ENCODE measurements at regions not wholly inside any gene's neighbourhood (a gene's known extent, or its start where the extent isn't known, plus 50 kb on each side); places are given as distances from the start of the nearest gene placed in this dataset.

GRCh38 chrX:38861489-38861888 is 60.2 kb downstream of the MID1IP1 start:
- H4K20me1 ChIP-seq (ENCODE audit: insufficient read depth): no peaks in the 10 kb centered on the region
- H3K9ac ChIP-seq: no peak overlapping the region

More at GRCh38 chrX:38861489-38861888, 60.2 kb downstream of the MID1IP1 start:
- Histone ChIP-seq H3K27me3 (ENCODE audit: insufficient read depth) (no peaks in the 10 kb centered on the region), H3K79me2 (ENCODE audit: insufficient read depth) (no peaks in the 10 kb centered on the region), H3K4me1 (ENCODE audit: control insufficient read depth in 1 of 2, insufficient read depth in 2 of 2, low read depth in 1 of 2, low read length in 1 of 2) (no peaks in the 10 kb centered on the region), H3K36me3 (replicated peaks in 1 of 2; ENCODE audit: control insufficient read depth in 1 of 2, insufficient read depth in 2 of 2, low read length in 1 of 2) (no peaks in the 10 kb centered on the region), H3K9me2 (no peaks in the 10 kb centered on the region), H3F3A (replicated peaks; ENCODE audit: insufficient read depth) (no peaks in the 10 kb centered on the region), H3K4me3 (ENCODE audit: low read depth in 2 of 2, low read length in 1 of 2) (no peak overlapping the region), H2AFZ (ENCODE audit: low read depth) (no peak overlapping the region), H3K9me3 (no peaks in the 10 kb centered on the region), H3K27ac (ENCODE audit: low read depth in 2 of 2, low read length in 1 of 2) (no peak overlapping the region), H3K4me2 (no peak overlapping the region)
- WGBS (ENCODE audit: low lambda C conversion rate): 30% methylated on average over 2 of the region's 2 CpGs
- ChIA-PET POLR2A (no interaction called here), CTCF (no interaction called here)
- TF ChIP-seq IRF3 (IDR thresholded peaks at IDR 0.05; ENCODE audit: low read depth, low read length) (no peak), PBX3 (IDR thresholded peaks at IDR 0.05) (no peak), TAF1 (IDR thresholded peaks at IDR 0.05; ENCODE audit: borderline replicate concordance, low read depth, low read length) (no peak), EP300 (IDR thresholded peaks at IDR 0.05; ENCODE audit: borderline replicate concordance in 1 of 2, low read depth in 1 of 2, low read length in 1 of 2) (no peak), TEAD4 (IDR thresholded peaks at IDR 0.05; ENCODE audit: borderline replicate concordance, insufficient read depth) (no peak), RFX5 (IDR thresholded peaks at IDR 0.05; ENCODE audit: low read length) (no peak), CTCF (IDR thresholded peaks at IDR 0.05) (no peak), YY1 (IDR thresholded peaks at IDR 0.05; ENCODE audit: low read depth) (no peak), CHD2 (IDR thresholded peaks at IDR 0.05; ENCODE audit: low read length, partially characterized antibody) (no peak), NFIC (IDR thresholded peaks at IDR 0.05; ENCODE audit: borderline replicate concordance) (no peak), JUND (IDR thresholded peaks at IDR 0.05) (no peak), NRF1 (IDR thresholded peaks at IDR 0.05; ENCODE audit: low read depth, low read length) (no peak), MAX (IDR thresholded peaks at IDR 0.05; ENCODE audit: low read depth) (no peak)
- DNase-seq: no peak
